GM18873 (cell line): ENCODE measurements at regions not wholly inside any gene's neighbourhood (a gene's known extent, or its start where the extent isn't known, plus 50 kb on each side); places are given as distances from the start of the nearest gene placed in this dataset.
"Not testable (repeated sequence)": the region's sequence is repeated elsewhere in the genome, so short reads cannot be mapped to it uniquely, and the experiment has no call there.

ENCODE experiments used
- ATAC-seq: cut with Tn5 transposase; IDR thresholded peaks from one replicate; pipeline ENCODE4 v1.9.1; 2021; ENCODE audit warnings: mild to moderate bottlenecking, moderate library complexity, moderate number of reproducible peaks; ENCODE audit not compliant: unreplicated experiment, low FRiP score

DNA sequence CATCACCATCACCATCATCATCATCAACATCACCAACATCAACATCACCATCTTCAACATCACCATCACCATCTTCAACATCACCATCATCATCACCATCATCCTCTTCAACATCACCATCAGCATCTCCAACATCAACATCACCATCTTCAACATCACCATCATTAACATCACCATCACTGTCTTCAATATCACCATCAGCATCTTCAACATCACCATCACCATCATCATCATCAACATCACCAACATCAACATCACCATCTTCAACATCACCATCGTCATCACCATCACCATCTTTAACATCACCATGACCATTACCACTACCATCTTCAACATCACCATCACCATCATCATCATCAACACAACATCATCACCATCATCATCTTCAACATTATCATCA, 267.2 kb downstream of the SP3 start:
- ATAC-seq, result no peak

GRCh38 chr2:173705656-173706055, 259.5 kb downstream of the SP3 start:
- no peak for ATAC-seq

DNA sequence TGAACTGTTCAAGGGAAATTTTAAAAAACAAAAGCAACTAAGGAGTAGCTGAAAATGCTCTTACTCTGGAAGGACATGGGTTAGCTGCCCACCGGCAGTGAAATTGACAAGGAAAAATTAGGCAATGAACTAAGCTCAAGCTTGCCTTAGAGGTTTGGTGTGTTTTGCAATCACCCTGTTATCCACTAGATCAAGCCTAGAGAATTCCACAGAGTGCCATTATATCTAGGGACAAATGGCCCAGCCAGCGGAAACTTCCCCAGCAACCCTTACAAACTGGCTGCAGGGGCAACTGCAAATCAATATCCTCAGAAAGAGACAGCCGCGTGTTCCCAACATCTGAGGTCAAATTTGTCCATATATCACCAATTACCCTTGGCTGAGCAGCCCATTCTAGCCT, 258.2 kb downstream of the SP3 start:
- ATAC-seq, result no peak

DNA sequence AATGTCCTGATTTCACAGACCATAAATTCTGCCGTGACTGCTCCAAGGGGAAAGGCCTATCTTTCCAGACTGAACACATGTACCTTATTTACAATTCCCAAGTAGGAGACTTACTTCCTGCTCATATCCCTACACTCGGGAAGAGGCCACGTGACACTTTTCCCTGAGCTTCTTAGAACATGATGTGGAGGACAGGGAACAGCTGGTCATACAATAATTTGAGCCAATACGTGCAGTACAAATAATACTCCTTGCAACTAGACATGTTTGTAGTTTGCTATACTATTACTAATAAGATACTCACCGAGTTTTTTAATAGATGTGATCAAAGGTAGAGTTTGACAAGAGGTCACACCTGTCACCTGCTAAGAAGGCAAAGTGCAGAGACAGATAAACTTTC, 256.4 kb downstream of the SP3 start:
- ATAC-seq, result no peak

DNA sequence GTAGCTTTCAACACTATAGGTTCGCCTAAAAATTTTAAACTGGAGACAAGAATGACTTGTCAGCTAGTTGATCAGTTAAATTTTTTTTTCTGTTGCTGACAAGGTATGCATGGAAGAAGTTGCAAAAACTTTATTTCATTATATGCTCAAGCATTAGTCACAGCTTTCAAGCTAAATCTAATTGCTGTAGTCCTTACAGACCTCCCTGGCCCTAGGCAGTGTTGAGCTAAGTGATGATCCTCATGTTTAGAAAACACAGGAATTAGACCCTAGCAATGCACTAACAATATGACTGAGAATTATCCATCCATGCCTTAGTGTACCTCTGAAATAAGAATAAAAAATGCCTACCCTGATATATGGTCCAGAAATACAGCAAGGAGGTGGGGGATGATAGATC, 253.4 kb downstream of the SP3 start:
- ATAC-seq, result no peak

GRCh38 chr2:173713904-173714555, 251.1 kb downstream of the SP3 start:
- ATAC-seq, result no peak

- no peak for ATAC-seq
These were observed 249.7 kb downstream of the SP3 start for GRCh38 chr2:173715441-173715840.

DNA sequence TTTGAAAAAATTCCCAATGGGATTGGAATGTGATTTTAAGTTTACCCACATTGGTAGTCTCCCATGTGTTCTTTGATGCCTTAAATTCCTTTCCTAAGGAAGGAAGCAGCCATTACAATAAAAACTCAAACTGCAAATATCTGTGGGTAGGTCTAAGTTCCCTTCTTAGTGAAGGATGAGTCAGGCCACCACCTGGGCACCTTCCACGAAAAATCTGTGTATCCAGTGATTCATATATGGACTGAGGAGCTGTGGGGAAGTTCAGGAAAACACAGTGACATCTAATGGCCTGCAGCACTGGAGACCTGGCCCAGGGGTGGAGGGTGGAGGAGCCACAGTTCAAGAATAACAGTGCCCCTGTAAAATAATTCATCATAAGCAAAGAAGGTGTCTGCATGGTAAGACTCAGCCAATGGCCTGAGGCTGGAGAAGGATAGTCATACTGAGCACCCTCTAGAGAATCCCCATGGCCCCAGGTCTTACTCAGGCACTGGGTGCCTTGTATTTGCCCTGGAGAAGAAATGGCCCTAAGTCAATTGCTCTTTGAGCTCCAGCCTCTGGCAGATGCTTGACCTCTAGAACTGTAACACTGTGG, 248.6 kb downstream of the SP3 start:
- no peak for ATAC-seq

GRCh38 chr2:173719471-173719870, 245.7 kb downstream of the SP3 start:
- no peak for ATAC-seq

DNA sequence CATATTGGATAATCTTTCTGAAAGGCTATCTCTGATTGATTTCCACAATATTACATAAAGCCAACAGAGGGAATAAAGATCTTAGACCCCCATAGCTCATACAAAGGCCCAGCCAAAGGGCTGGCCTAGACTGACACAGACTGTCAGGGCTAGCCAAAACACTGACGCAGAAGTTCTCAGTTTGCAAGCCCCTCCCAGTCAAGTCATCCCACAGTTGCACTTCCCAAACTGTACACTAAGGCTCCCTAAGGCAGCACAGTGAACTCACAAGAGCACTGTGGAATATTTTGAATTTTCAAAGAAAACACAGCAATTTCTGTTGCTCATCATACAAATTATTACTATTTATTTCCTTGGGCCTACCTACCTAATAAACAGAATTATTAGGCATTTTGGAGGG, 244.9 kb downstream of the SP3 start:
- no peak for ATAC-seq

DNA sequence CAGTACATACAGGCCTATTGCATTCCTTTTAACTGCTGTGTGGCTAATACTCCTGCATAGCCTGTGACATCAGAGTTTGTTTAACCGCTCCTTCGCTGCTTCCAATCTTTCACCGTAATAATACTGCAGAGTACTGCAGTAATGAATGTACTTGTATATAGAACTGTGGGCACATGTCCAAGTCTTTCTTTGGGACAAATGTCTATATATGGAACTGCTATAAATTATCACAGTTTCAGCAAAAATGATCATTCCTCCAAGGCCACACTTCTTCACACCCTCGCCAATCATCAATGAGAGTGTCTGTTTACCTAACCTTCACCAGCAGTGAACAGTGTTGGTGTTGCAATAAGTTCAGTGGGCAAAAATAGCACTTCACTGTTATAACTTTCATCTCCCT, 230.4 kb downstream of the SP3 start:
- ATAC-seq, result no peak

DNA sequence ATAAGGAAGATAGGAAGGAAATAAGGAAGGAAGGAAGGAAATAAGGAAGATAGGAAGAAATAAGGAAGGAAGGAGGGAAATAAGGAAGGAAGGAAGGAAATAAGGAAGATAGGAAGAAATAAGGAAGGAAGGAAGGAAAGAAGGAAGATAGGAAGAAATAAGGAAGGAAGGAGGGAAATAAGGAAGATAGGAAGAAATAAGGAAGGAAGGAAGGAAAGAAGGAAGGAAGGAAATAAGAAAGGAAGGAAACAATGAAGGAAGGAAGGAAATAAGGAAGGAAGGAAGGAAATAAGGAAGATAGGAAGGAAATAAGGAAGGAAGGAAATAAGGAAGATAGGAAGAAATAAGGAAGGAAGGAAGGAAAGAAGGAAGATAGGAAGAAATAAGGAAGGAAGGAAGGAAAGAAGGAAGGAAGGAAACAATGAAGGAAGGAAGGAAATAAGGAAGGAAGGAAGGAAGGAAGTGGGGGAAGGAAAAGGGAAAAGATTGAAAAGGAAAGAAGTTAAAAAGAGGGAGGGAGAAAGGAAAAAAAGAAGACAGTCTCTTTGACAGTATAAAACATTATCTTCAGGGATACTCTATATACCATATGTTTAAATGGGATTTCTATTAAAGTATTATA, 227.1 kb downstream of the SP3 start:
- not testable (repeated sequence) for ATAC-seq

DNA sequence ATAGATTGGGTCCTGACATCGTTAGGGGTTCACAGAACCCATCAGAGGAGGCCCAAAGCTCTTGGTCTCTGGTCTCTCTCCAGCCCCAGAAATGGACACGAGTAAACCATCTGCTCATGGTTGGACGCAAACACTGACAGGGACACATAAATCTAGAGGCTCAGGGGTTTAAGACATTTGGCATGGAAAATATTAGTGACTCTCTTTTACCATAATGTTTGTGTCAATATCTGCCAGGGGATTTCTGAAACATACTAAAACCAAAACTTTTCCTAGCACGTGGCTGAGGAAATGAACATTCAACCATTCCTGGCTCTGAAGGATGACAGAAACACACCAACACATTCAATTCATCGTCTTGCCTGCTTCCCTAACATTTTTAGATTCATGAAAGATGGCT, 226.2 kb downstream of the SP3 start:
- ATAC-seq, result no peak

GRCh38 chr2:173740639-173741038, 224.5 kb downstream of the SP3 start:
- no peak for ATAC-seq

DNA sequence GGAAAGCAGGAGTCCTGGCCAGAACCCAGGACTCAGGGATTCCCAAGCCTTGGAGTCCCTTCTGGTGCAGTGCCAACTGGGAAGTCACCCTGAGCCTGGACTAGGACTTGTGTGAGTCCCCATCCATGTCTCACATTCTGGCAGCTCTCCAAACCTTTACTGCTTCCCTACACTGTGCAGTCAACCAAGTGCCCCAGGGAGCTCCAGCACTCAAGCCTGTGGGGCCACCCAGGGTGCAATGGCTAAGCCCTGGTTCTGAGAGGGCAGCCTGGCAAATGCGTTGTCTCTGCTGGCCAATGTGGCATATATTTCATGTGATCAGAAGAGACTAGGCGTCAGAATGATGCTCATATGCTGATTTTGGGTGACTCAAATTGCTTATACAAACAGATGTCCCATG, 223.4 kb downstream of the SP3 start:
- no peak for ATAC-seq

GRCh38 chr2:173747035-173747434, 218.1 kb downstream of the SP3 start:
- no peak for ATAC-seq

DNA sequence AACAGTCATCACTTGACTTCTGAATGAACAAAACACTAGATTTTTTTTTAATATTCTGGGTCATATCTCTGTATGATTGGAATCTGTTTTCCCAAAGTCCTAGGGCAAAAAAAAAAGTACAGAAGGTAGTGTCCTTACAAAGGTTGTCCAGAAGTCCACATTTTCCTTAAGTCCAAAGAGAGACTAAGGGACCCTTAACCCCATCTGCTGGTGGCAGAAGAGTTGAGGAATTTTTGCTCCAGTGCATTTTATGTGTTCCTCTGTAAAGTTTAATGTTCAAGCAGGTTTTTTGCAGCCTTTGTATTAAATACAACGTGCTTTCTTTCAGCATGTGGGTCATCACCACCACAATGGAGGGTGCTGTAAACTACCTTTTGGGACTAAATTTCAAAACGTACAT, 215.9 kb downstream of the SP3 start:
- no peak for ATAC-seq

- no peak for ATAC-seq
These were observed 214.8 kb downstream of the SP3 start for GRCh38 chr2:173750353-173750801.

- no peak for ATAC-seq
These were observed 214.3 kb downstream of the SP3 start for GRCh38 chr2:173750831-173751230.

DNA sequence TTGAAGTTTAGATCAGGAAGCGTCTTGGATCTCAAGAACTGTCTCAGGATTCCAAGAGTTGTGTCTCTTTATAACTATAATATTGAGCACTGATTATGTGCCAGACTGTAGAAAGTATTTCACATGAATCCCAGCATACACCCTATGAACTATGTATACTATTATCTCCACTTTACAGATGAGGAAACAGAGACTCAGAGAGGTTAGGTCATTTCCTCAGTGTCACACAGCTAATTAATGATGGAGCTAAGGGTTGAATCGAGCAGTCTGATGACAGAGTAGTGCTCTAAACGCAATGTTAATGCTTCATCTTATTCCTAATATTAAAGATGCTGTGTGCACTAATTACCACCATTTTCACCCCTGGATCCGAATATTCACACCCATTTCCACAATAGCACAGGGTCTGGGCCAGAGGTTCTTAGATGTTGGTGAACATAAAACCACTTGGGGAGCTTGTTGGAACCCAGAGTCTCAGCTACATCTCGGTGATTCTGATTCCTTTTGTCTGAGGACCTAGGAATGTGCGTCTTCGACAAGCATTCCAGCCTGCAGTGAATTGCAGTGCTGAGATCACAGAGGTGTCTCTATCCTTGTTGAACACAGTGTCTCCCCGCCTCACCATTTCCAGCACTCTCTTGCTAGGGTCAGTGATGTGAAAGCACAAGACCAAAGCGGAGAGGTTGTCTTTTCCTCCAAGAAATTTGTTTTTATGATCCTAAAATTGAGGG, 213.8 kb downstream of the SP3 start:
- ATAC-seq, result no peak

DNA sequence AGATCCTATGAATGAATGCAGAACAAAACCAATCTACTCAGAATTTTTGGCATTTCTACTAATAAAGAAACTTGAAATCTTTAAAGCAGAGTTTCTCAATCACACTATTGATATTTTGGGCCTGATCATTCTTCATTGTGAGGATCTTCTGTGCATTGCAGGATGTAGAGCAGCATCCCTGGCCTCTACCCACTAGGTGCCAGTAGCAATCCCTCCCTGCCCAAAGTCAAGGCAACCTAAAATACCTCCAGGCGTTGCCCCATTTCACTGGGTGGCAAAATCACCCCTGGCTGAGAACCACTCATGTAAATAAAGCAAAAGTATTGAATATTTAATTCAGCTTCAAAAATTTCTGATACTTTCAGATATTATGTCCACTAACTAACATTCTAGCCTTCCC, 213.0 kb downstream of the SP3 start:
- ATAC-seq, result no peak
